ENCODE measurements at regions not wholly inside any gene's neighbourhood (a gene's known extent, or its start where the extent isn't known, plus 50 kb on each side); places are given as distances from the start of the nearest gene placed in this dataset.
"Not testable (repeated sequence)": the region's sequence is repeated elsewhere in the genome, so short reads cannot be mapped to it uniquely, and the experiment has no call there.

GRCh38 chr14:53857625-53858344, 98.8 kb downstream of the BMP4 start:
- no peak for DNase-seq

- no peak for DNase-seq
Observed at GRCh38 chr14:53855574-53855973, 101.1 kb downstream of the BMP4 start.

DNA sequence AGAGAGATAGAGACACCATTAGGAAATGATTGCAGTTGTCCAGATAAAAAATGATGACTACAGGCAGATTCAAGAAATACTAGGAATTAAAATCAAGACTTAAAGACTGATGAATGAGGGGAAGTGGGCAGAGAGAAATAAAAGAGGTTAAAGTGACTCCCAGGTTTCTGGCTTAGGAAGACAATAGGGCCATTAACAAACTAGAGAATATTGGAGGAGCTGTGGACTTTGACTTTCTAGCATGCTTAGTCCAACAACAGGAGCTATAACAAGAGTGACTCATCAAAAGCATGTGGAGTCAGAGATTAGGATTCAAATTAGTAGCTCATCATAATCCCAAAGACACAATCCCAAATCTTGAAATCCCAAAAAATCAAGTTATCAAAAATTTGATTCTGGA, 101.5 kb downstream of the BMP4 start:
- DNase-seq: no peak

GRCh38 chr14:53851394-53852090, 105.1 kb downstream of the BMP4 start:
- no peak for DNase-seq

DNA sequence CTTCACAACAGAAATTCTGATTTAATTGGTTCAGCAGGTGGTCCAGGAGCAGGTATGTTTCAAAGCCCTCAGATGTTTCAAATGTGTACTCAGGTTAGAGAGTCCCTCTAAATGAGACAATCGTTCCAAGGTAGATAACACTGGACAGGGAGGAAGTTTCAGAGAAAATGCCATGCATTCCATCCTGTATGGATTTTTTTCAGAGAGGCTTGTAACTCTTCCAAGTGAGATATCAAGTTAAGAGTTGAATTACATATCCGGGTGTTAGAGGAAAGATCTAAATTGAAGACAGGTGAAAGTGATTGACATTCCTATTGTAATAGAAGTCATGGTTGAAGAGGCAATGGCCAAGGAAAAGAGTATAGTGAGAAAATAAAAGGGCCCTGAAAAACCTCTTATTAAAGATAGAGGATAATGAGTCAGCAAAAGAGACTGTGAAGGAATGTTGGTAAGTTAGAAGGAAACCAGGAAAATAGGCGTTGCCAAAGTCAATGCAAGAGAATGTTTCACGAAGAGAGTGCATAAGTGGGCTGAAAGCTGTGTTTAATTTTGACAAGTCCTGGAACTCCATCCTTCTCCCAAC, 105.8 kb downstream of the BMP4 start:
- DNase-seq: no peak

- no peak for DNase-seq
Observed at GRCh38 chr14:53849549-53849948, 107.1 kb downstream of the BMP4 start.

DNA sequence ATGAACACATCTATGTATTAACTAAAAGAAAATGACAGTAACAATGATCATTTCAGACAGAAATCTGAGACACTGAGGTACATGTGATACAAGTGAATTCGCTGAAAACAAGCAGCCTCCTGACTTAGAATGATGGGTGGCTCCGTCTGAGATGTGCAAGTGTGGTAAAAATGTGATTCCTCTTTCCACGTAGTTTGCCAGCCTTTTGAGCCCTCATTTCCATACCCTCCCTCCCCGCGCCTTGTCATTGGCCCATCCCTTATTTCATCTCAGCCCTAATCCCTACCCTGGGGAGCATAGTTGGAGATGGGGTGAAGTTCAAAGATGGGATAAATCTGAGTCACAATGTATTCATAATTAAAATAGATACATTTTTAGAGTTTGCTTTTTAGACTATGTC, 107.8 kb downstream of the BMP4 start:
- no peak for DNase-seq

DNA sequence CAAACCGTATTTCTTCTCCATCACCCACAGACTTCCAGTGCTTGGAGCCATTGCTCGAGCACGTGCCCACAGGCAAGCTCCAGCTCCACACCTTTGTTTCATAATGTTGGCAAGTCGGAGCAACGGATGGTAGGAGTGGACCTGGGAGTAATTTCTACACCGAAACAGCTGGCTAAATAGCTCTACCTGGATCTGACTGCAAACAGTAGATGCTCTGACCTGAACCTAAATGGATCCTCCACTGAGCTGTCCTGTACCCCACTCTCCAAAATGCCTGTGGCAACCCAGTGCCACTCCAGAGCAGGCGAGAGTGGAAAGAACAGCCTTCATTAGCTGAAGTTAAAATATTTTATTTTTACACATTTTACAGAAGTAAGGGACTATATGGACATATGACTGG, 108.7 kb downstream of the BMP4 start:
- no peak for DNase-seq

- no peak for DNase-seq
Observed at GRCh38 chr14:53847057-53847456, 109.6 kb downstream of the BMP4 start.

DNA sequence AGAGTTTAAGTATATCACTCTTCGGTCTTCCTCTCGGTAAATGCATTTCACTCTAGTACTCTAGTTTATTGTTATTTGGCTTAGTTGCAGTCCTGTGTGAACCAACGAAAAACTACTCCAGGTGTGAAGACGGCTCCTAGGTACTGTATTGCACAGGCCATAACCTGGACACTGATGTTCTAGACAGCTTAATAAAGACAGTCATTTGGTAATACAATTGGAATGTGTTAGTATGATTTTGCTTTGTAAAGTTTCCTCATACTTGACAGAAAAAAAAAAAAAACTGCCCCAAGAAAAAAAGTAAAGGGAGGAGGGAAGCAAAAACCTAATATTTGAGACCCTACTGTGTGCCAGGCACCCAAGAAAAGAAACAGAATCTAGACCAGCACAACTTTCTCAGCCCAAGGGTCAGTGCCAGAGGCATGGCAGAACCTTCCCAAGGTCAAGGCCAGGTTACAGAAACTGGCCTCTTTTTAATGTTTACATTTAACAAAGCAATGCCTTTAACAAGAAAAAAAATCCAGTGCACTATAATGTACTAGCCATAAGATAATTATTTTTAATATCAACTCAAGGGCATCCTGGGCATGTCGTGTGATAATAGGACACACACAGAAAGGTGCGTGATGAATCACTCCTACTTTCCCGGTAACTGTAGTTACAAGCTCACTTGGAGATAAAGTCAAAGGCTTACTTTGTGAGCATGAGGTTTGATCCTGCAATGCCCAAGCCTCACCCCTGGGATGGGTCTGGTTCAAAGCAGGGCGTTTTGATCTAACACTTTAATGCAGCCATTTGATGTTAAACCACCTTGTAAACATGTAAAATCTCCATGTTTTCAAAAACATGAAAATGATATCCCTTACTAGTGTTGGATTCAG, 110.6 kb downstream of the BMP4 start:
- no peak for DNase-seq

DNA sequence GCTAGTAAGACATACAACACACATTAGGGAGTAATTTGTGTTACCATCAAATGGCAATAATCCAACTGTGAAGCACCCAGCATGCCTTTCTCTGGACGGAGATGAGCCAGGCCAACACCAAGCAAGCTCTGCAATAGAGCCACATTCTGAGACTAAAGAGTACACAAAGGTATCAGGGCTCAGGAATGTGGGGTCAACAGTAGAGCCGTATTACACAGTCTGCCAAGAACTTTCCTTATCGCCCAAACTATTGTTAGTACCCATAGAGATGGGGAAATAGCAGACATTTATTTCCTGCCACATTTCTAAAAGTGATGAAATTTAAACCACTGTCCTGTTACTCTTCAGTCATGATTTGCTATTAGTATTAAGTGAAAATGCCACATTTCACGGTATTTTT, 113.7 kb downstream of the BMP4 start:
- no peak for DNase-seq

DNA sequence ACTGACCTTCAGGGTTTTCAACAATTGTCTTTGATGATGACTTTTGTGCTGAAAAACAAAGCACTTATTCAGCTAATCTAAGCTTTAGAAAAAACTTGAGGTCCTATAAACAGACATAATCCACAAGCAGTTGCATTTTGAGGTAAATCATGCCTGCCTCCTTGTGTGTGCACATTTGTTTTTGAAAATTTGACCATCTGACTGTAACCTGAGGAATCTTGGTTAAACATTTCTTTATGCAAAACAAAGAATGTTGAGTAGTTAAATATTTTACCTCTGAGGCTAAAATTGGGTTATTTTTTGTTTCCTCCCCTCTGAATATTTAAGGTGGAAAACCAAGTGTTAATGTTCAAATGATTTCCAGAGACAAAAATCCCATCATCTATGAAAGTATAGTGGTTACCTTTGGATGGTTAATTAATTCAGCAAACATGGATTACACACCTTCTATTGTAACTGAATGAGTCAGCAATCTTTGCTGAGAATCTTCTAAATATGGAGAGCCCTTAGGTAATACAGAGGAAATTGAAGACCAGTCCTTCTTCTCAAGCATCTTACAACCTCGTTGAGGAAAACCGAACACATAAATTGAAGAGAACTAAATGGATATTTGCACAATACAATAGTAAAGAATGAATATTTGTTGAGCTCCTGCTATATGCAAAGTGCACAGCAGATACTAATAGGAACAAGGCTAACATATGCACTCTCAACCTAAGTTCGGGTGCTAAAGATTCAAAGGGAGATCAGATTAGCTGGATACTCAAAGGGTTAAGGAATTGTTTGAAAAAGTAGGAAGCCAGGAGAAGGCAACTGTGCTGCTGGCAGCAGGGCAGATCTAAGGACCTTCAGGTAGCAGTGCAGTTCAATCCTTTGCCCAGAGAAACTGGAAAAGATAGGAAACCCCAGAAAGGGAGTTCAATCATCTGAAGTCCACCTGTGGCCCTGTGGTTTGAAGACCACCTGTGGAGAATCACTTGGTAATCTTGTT, 115.2 kb downstream of the BMP4 start:
- DNase-seq: no peak

DNA sequence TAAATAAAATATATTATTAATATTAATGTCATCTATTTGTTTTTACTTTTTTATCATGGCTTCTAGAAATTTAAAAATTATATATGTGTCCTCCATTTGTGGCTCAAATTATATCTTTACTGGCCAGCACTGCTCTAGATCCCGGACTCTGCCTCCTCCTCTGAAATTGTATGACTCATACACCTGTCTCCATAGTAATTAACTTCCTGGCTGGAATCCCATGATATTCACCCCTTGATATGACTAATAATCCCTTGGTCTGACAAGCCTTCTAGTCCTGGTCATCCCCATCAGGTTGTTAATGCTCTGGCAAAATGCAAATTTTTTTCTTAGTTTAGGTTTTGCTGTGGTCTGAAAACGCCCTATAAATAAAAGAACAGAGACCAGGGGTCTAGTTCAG, 116.2 kb downstream of the BMP4 start:
- no peak for DNase-seq

DNA sequence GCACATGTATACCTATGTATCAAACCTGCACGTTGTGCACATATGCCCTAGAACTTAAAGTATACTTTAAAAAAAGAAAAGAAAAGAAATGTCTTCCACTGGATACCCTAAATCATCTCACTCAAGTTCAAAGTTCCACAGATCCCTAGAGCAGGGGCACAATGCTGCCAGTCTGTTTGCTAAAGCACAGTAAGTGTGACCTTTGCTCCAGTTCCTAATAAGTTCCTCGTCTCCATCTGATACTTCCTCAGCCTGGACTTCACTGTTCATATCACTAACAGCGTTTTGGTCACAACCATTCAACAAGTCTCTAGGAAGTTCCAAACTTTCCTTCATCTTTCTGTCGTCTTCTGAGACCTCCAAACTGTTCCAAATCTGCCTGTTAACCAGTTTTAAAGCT, 118.3 kb downstream of the BMP4 start:
- DNase-seq: no peak

DNA sequence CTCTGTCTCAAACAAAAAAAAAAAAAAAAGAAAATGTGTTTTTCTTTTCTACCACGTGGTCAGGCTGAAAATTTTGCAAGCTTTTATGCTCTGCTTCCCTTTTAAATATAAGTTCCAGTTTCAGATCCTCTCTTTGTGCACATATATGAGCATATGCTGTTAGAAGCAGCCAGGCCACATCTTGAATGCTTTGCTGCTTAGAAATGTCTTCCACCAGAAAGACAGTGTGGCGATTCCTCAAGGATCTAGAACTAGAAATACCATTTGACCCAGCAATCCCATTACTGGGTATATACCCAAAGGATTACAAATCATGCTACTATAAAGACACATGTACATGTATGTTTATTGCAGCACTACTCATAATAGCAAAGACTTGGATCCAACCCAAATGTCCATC, 119.0 kb downstream of the BMP4 start:
- DNase-seq: not testable (repeated sequence)

GRCh38 chr14:53836551-53836950, 120.1 kb downstream of the BMP4 start:
- DNase-seq: no peak

DNA sequence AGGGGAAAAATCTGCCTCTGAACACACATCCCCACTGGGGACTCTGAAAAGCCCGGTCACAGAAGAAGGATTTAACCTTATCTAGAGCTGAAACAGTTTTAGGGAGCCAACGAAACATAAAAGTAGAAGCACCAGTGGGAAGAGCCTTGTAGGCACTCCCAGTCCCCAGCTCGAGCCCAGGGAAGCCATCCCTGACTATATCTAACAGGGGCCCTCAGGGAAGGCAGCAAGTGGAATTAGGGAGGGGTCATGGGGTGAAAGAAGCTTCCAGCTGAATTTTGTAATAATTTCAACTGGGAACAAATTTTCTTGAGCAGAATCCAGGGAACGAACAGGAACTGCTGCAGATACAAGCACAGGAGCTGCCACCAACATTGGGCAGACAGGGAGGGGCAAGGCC, 127.8 kb downstream of the BMP4 start:
- no peak for DNase-seq

DNA sequence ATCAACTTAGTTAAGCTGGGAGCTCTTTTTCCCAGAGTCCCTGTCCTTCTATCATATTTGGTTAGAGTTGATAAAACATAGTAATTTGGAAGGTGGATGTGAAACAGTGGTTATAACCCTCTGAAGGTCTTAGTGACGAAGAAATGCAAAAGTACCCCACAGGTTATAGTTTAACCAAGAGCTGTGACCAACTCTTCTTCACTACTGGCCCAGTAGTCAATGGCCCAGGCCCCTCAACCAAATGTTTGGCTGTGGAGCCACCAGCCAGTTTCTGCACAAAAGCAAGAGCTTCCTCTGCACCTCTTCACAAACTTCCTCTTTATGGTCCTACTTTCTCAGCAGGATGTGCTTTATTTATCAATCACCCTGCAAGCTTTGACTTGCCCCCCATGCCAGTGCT, 132.6 kb downstream of the BMP4 start:
- no peak for DNase-seq

GRCh38 chr14:53814392-53814791, 142.2 kb downstream of the BMP4 start:
- no peak for DNase-seq

DNA sequence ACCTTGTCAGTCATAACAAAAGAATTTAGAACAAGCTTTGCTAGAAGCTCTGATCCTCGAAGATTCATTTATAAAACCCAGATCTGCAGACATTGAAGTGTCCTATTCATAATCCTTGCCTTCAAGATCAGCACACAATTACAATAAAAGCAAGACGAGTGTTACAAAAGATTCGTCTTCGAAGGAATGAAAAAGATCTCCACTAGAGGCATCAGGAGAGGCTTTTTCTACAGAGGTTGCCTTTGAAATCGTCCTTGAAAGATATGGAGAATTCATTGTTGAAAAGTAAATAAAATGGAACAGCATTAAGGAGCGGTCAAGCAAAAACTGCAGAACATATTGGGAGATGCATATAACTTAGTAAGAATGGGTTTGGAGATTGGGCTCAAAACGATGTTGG, 146.4 kb downstream of the BMP4 start:
- DNase-seq: no peak

- no peak for DNase-seq
Observed at GRCh38 chr14:53808042-53808441, 148.6 kb downstream of the BMP4 start.

DNA sequence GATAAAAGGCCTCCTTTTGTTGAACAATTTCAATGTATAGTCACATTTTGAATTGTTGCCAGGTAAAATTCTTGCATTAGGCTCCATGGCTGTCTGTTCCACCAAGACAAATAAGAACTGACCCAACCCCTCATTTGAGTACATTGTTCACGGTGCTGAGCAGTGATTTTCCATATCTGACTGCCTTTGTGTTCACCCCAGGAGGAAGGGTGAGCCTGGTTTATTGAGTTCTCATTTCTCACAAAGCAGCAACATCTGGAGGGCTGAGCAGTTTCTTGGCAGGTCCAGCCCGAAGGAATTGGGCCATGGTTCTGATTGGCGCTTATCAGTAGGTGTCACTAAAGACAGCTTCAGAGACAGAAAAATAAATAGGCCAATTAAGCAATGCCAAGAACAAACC, 149.1 kb downstream of the BMP4 start:
- DNase-seq: no peak
